A673 (cell line): ENCODE measurements at regions not wholly inside any gene's neighbourhood (a gene's known extent, or its start where the extent isn't known, plus 50 kb on each side); places are given as distances from the start of the nearest gene placed in this dataset.
"Not testable (repeated sequence)": the region's sequence is repeated elsewhere in the genome, so short reads cannot be mapped to it uniquely, and the experiment has no call there.

Experiments used
- BruUV-seq: library from RNA; stranded (reverse); fragments of 400-500 nt; replicated peaks from 2 replicates; lab custom pipeline; 2021; lab: Mats Ljungman, UMichigan
- CTCF ChIA-PET: fragments of 300-600 bp; sonication (Branson Sonifier 250); formaldehyde crosslinking; loops from one replicate; lab custom pipeline; 2022; ENCODE audit warnings: antibody characterized with exemption; lab: Charles Lee
- POLR2A ChIA-PET: fragments of 300-600 bp; sonication (Branson Sonifier 250); formaldehyde crosslinking; loops from one replicate; lab custom pipeline; 2022; ENCODE audit warnings: antibody characterized with exemption; ENCODE audit not compliant: low non-redundant PET; lab: Charles Lee
- DNase-seq: peaks from one replicate; pipeline ENCODE4 v3.0.0-alpha.2; 2015; ENCODE audit warnings: low spot score
- H3K27ac ChIP-seq: fragments of 200-600 bp; sonication (generic); 2 replicates; pipeline ENCODE4 v1.5.1; 2016; ENCODE audit warnings: mixed run types, low read depth, mild to moderate bottlenecking, mixed read lengths, antibody characterized with exemption, low read length; ENCODE audit not compliant: poor library complexity, severe bottlenecking
- H3K27me3 ChIP-seq: fragments of 200-600 bp; sonication (generic); replicated peaks from 2 replicates; pipeline ENCODE4 v1.6.1; 2017; ENCODE audit warnings: mixed run types, low read depth, mild to moderate bottlenecking, mixed read lengths, antibody characterized with exemption, low read length; ENCODE audit not compliant: insufficient read depth, poor library complexity
- H3K36me3 ChIP-seq: fragments of 200-600 bp; sonication (generic); 2 replicates; pipeline ENCODE4 v1.6.1; 2016; ENCODE audit warnings: mixed run types, mild to moderate bottlenecking, mixed read lengths, antibody characterized with exemption, low read length; ENCODE audit not compliant: insufficient read depth, poor library complexity, severe bottlenecking
- H3K4me1 ChIP-seq: fragments of 200-600 bp; sonication (generic); 2 replicates; pipeline ENCODE4 v1.6.1; 2017; ENCODE audit warnings: mixed run types, mild to moderate bottlenecking, mixed read lengths, antibody characterized with exemption, low read length; ENCODE audit not compliant: insufficient read depth, poor library complexity, severe bottlenecking
- H3K4me3 ChIP-seq: fragments of 200-600 bp; sonication (generic); 2 replicates; pipeline ENCODE4 v1.5.1; 2016; ENCODE audit warnings: low read depth, mixed run types, mild to moderate bottlenecking, mixed read lengths, low read length; ENCODE audit not compliant: poor library complexity, severe bottlenecking
- H3K9me3 ChIP-seq: fragments of 200-600 bp; sonication (generic); 2 replicates; pipeline ENCODE4 v1.6.1; 2016; ENCODE audit warnings: mixed run types, low read depth, mild to moderate bottlenecking, mixed read lengths, antibody characterized with exemption, low read length; ENCODE audit not compliant: poor library complexity, severe bottlenecking
- EZH2 ChIP-seq: fragments of 200-600 bp; sonication (generic); IDR thresholded peaks from 2 replicates; pipeline ENCODE4 v1.6.1; 2017; ENCODE audit warnings: borderline replicate concordance, low read depth, mild to moderate bottlenecking, mixed read lengths, antibody characterized with exemption, low read length; ENCODE audit not compliant: poor library complexity, severe bottlenecking
- intact Hi-C: fragments of 100-400 bp; cut with micrococcal nuclease; formaldehyde crosslinking; loops from one replicate; pipeline ENCODE4 v1.10.0; 2022; ENCODE audit not compliant: unreplicated experiment
- TF ChIP-seq, protein P1 (sequence below): fragments of 300-800, 200-600 bp; sonication (generic); conservative IDR thresholded peaks from 2 replicates; pipeline ENCODE4 v1.5.1; 2017; ENCODE audit warnings: low read depth, mild to moderate bottlenecking, antibody characterized with exemption, low read length, moderate library complexity, mixed read lengths

DNA sequence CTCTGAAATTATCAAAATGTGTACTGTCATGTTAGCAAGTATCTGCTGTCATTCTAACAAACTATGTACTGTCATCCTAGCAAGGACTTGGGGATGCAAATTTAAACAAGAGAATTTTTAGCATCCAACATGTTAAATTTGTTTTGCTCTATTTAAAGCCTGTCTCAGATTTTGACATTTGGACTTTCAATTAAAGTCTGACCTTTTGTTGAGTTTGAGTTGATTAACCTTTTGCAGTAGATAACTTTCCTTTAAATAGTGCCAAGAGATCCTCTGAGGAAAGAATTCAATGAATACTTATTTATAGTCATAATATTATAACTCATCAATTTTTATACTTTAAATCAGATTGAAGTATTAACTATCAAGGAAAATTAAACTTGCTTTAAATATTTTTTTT lies 80.2 kb downstream of the TDRD15 start:
- no peaks in the 10 kb centered on the region for H3K9me3 ChIP-seq
- DNase-seq: no peak
- intact Hi-C loops: no loop called here
- CTCF ChIA-PET: no interaction called here
- peaks cover 17% of the 10 kb centered on the region for H3K27me3 ChIP-seq
- H3K4me3 ChIP-seq: no peak overlapping the region
- no peaks in the 10 kb centered on the region for H3K36me3 ChIP-seq
- H3K4me1 ChIP-seq: no peaks in the 10 kb centered on the region
- H3K27ac ChIP-seq: no peak overlapping the region
- no TSS peak for BruUV-seq
- POLR2A ChIA-PET: no interaction called here
- TF ChIP-seq, protein P1, sequence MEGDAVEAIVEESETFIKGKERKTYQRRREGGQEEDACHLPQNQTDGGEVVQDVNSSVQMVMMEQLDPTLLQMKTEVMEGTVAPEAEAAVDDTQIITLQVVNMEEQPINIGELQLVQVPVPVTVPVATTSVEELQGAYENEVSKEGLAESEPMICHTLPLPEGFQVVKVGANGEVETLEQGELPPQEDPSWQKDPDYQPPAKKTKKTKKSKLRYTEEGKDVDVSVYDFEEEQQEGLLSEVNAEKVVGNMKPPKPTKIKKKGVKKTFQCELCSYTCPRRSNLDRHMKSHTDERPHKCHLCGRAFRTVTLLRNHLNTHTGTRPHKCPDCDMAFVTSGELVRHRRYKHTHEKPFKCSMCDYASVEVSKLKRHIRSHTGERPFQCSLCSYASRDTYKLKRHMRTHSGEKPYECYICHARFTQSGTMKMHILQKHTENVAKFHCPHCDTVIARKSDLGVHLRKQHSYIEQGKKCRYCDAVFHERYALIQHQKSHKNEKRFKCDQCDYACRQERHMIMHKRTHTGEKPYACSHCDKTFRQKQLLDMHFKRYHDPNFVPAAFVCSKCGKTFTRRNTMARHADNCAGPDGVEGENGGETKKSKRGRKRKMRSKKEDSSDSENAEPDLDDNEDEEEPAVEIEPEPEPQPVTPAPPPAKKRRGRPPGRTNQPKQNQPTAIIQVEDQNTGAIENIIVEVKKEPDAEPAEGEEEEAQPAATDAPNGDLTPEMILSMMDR: no peak
- no peak for TF ChIP-seq EZH2

DNA sequence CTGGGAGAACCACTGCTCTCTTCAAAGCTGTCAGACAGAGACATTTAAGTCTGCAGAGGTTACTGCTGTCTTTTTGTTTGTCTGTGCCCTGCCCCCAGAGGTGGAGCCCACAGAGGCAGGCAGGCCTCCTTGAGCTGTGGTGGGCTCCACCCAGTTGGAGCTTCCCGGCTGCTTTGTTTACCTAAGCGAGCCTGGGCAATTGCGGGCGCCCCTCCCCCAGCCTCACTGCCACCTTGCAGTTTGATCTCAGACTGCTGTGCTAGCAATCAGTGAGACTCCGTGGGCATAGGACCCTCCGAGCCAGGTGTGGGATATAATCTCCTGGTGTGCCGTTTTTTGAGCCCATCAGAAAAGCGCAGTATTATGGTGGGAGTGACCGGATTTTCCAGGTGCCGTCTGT lies 90.3 kb downstream of the TDRD15 start:
- BruUV-seq, DNase-seq, CTCF ChIA-PET, H3K9me3 ChIP-seq, H3K27me3 ChIP-seq, H3K4me1 ChIP-seq, H3K27ac ChIP-seq, H3K36me3 ChIP-seq, POLR2A ChIA-PET, intact Hi-C loops, H3K4me3 ChIP-seq: not testable (repeated sequence)

DNA sequence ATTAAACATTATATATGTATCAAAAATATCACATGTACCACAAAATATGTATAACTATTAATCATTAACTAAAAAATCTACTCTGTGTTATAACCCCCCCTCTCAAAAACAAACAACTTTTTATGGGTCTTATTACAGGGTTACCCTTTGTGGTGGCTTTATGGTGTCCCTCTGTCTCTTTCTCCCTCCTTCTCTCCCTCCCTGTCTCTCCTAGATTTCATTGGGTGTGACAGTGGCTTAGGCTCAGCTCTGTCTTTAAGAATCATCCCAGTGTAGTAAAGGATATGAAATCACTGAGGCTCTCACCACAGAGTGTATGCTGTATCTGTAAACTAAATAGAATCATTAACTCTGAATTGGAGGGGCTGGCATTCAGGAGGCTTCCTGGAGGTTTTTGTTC lies 93.7 kb downstream of the TDRD15 start:
- Histone ChIP-seq H3K27me3 (peaks cover 14% of the 10 kb centered on the region), H3K9me3 (no peaks in the 10 kb centered on the region), H3K27ac (no peak overlapping the region), H3K4me3 (no peak overlapping the region), H3K4me1 (no peaks in the 10 kb centered on the region), H3K36me3 (no peaks in the 10 kb centered on the region)
- no peak for DNase-seq
- intact Hi-C loops: no loop called here
- BruUV-seq: no TSS peak
- CTCF ChIA-PET: no interaction called here
- POLR2A ChIA-PET: no interaction called here
- TF ChIP-seq, protein P1: no peak
- TF ChIP-seq EZH2: no peak

DNA sequence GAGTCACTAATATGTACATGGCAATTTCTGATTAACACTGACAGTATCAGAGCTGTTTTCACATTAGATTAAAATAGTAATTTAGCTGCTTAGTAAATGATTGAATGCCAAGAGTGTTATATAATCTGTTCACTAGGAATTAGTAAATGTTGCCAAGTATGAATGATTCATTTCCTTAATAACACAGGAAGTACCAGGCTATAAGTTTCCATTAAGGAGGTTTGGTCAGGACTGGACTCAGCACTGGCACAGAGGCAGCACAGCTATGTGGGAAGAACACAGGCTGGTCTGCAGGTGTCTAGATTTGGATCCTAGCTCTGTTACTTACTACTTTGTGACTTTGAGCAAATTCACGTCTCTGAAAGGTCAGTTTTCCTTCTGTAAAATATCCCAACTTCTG lies 97.2 kb downstream of the TDRD15 start:
- H3K36me3 ChIP-seq: no peaks in the 10 kb centered on the region
- no peak overlapping the region for H3K4me3 ChIP-seq
- H3K4me1 ChIP-seq: no peaks in the 10 kb centered on the region
- H3K9me3 ChIP-seq: no peaks in the 10 kb centered on the region
- intact Hi-C loops: no loop called here
- no peak overlapping the region for H3K27ac ChIP-seq
- ChIA-PET POLR2A (no interaction called here), CTCF (no interaction called here)
- H3K27me3 ChIP-seq: peaks cover 14% of the 10 kb centered on the region
- no peak for TF ChIP-seq EZH2
- DNase-seq: peak; percentile 3
- BruUV-seq: no TSS peak
